OCI-LY7 (cell line): ENCODE measurements at regions not wholly inside any gene's neighbourhood (a gene's known extent, or its start where the extent isn't known, plus 50 kb on each side); places are given as distances from the start of the nearest gene placed in this dataset.

Source experiments
- BruUV-seq: library from RNA; stranded (reverse); fragments of 400-500 nt; replicated peaks from 2 replicates; lab custom pipeline; 2021; lab: Mats Ljungman, UMichigan
- CTCF ChIA-PET: fragments of 300-600 bp; sonication (Branson Sonifier 250); formaldehyde crosslinking; loops from one replicate; lab custom pipeline; 2022; ENCODE audit warnings: antibody characterized with exemption; ENCODE audit not compliant: unreplicated experiment; lab: Charles Lee
- POLR2A ChIA-PET: fragments of 300-600 bp; sonication (Branson Sonifier 250); formaldehyde crosslinking; loops from one replicate; lab custom pipeline; 2022; ENCODE audit warnings: antibody characterized with exemption; lab: Charles Lee
- DNase-seq: peaks from one replicate; pipeline ENCODE4 v3.0.0-alpha.2; 2015; ENCODE audit warnings: low spot score
- H2AFZ ChIP-seq: fragments of 200-600 bp; sonication (generic), shearing (Covaris generic); 2 replicates; pipeline ENCODE4 v1.6.1; 2014; ENCODE audit warnings: mild to moderate bottlenecking, antibody characterized with exemption, low read length, moderate library complexity
- H3K27ac ChIP-seq: fragments of 200-600 bp; sonication (generic); 2 replicates; pipeline ENCODE4 v1.5.1; 2014; ENCODE audit warnings: mixed run types, low read depth, mild to moderate bottlenecking, moderate library complexity, low read length, inconsistent platforms; ENCODE audit not compliant: poor library complexity, severe bottlenecking
- H3K36me3 ChIP-seq: fragments of 200-600 bp; sonication (generic); 2 replicates; pipeline ENCODE4 v1.6.1; 2014; ENCODE audit warnings: mild to moderate bottlenecking, antibody characterized with exemption, low read length, moderate library complexity, mixed read lengths; ENCODE audit not compliant: insufficient read depth
- H3K4me1 ChIP-seq: fragments of 200-600 bp; sonication (generic); 2 replicates; pipeline ENCODE4 v1.5.1; 2014; ENCODE audit warnings: mild to moderate bottlenecking, low read length; ENCODE audit not compliant: insufficient read depth, poor library complexity, severe bottlenecking
- H3K4me2 ChIP-seq: fragments of 200-600 bp; sonication (generic); 2 replicates; pipeline ENCODE4 v1.6.1; 2014; ENCODE audit warnings: mild to moderate bottlenecking, low read length
- H3K4me3 ChIP-seq: fragments of 200-600 bp; sonication (generic); 2 replicates; pipeline ENCODE4 v1.5.1; 2014; ENCODE audit warnings: mild to moderate bottlenecking, low read depth, low read length; ENCODE audit not compliant: poor library complexity, severe bottlenecking
- H3K79me2 ChIP-seq: fragments of 200-600 bp; sonication (generic); 2 replicates; pipeline ENCODE4 v1.6.1; 2016; ENCODE audit warnings: low read depth, mild to moderate bottlenecking, low read length, moderate library complexity, mixed read lengths; ENCODE audit not compliant: insufficient read depth
- H3K9me2 ChIP-seq: fragments of 200-600 bp; sonication (generic); 2 replicates; pipeline ENCODE4 v1.6.1; 2016; ENCODE audit warnings: mild to moderate bottlenecking, low read length, mixed read lengths; ENCODE audit not compliant: insufficient read depth
- H3K9me3 ChIP-seq: fragments of 200-600 bp; sonication (generic); 2 replicates; pipeline ENCODE4 v1.6.1; 2014; ENCODE audit warnings: mild to moderate bottlenecking, mixed run types, low read length, mixed read lengths
- H4K20me1 ChIP-seq: fragments of 200-600 bp; sonication (generic); 2 replicates; pipeline ENCODE4 v1.6.1; 2014; ENCODE audit warnings: mild to moderate bottlenecking, antibody characterized with exemption, low read length, moderate library complexity, mixed read lengths; ENCODE audit not compliant: insufficient read depth
- CTCF ChIP-seq: fragments of 200-600 bp; sonication (generic); conservative IDR thresholded peaks from 2 replicates; pipeline ENCODE4 v1.5.1; 2014; ENCODE audit warnings: mild to moderate bottlenecking, antibody characterized with exemption, low read length, moderate library complexity, mixed read lengths
- EZH2phosphoT487 ChIP-seq: fragments of 200-600 bp; sonication (generic); IDR thresholded peaks from 2 replicates; pipeline ENCODE4 v1.6.1; 2018; ENCODE audit warnings: low read depth, borderline replicate concordance, mild to moderate bottlenecking, mixed run types, antibody characterized with exemption, low read length, moderate library complexity, mixed read lengths
- intact Hi-C: fragments of 100-400 bp; cut with micrococcal nuclease; formaldehyde crosslinking; loops from one replicate; pipeline ENCODE4 v1.10.0; 2022; ENCODE audit not compliant: unreplicated experiment

GRCh38 chr6:92339936-92340640 is 1079.3 kb downstream of the EPHA7 start:
- Histone ChIP-seq H3K4me3 (no peak overlapping the region), H3K9me3 (no peaks in the 10 kb centered on the region), H3K27ac (no peak overlapping the region), H3K9me2 (no peaks in the 10 kb centered on the region), H3K4me2 (no peak overlapping the region), H2AFZ (no peak overlapping the region), H3K4me1 (no peaks in the 10 kb centered on the region), H3K36me3 (no peaks in the 10 kb centered on the region), H3K79me2 (no peaks in the 10 kb centered on the region), H4K20me1 (no peaks in the 10 kb centered on the region)
- TF ChIP-seq EZH2phosphoT487 (no peak), CTCF (no peak)
- intact Hi-C loops: no loop called here
- no TSS peak for BruUV-seq
- ChIA-PET CTCF (no interaction called here), POLR2A (no interaction called here)
- DNase-seq: no peak

- Histone ChIP-seq H3K79me2 (no peaks in the 10 kb centered on the region), H3K4me1 (no peaks in the 10 kb centered on the region), H3K36me3 (no peaks in the 10 kb centered on the region), H3K9me3 (no peaks in the 10 kb centered on the region), H3K4me2 (no peak overlapping the region), H3K27ac (no peak overlapping the region), H3K4me3 (no peak overlapping the region), H3K9me2 (no peaks in the 10 kb centered on the region), H2AFZ (no peak overlapping the region), H4K20me1 (no peaks in the 10 kb centered on the region)
- intact Hi-C loops: no loop called here
- ChIA-PET CTCF (no interaction called here), POLR2A (interaction anchor here (1.0 kb wide), 1 partner anchor 61 kb away, joined by 3 read pairs; no protein-coding TSS in a partner anchor)
- no peak for DNase-seq
- TF ChIP-seq CTCF: no peak
- TF ChIP-seq EZH2phosphoT487: no peak
- BruUV-seq: no TSS peak
Measured at GRCh38 chr6:92337571-92337970, 1081.8 kb downstream of the EPHA7 start.

- H2AFZ ChIP-seq: no peak overlapping the region
Measured at GRCh38 chr6:92329208-92329847, 1090.0 kb downstream of the EPHA7 start.

More at GRCh38 chr6:92329208-92329847, 1090.0 kb downstream of the EPHA7 start:
- CTCF ChIA-PET: no interaction called here
- no peak overlapping the region for H3K27ac ChIP-seq
- no peak for DNase-seq
- H3K79me2 ChIP-seq: no peaks in the 10 kb centered on the region
- BruUV-seq: no TSS peak
- H3K4me2 ChIP-seq: no peak overlapping the region
- no peaks in the 10 kb centered on the region; the same call in 1 of the 2 replicates for H3K9me2 ChIP-seq
- POLR2A ChIA-PET: no interaction called here
- TF ChIP-seq CTCF (no peak), EZH2phosphoT487 (no peak)
- no peaks in the 10 kb centered on the region for H3K9me3 ChIP-seq
- no peaks in the 10 kb centered on the region for H3K36me3 ChIP-seq
- H3K4me1 ChIP-seq: no peaks in the 10 kb centered on the region
- no peaks in the 10 kb centered on the region for H4K20me1 ChIP-seq
- no peak overlapping the region for H3K4me3 ChIP-seq
- intact Hi-C loops: no loop called here
